Ovary (tissue), 3 donors: ENCODE measurements at regions not wholly inside any gene's neighbourhood (a gene's known extent, or its start where the extent isn't known, plus 50 kb on each side); places are given as distances from the start of the nearest gene placed in this dataset.

Experiments
- EP300 ChIP-seq: sonication (generic); formaldehyde crosslinking; IDR thresholded peaks from one replicate; pipeline ENCODE4 v1.6.1; 2017; ENCODE audit warnings: antibody characterized with exemption
- POLR2A ChIP-seq: fragments of 450-650 bp; IDR thresholded peaks from one replicate; pipeline ENCODE4 v1.6.1; 2017; ENCODE audit warnings: antibody characterized with exemption, mild to moderate bottlenecking, moderate library complexity
- TF ChIP-seq, protein P1 (sequence below), 3 donors: fragments of 450-650 bp in 2 of 3; fragments of 200-600 bp in 1 of 3; IDR thresholded peaks; one replicate each; pipeline versions ENCODE4 v1.5.1 to v1.8.0; 2016 to 2022; ENCODE audit warnings: antibody characterized with exemption in 3 of 3, mild to moderate bottlenecking in 1 of 3
- donor health status: DM: no; HTN: no; CAD: no.

GRCh38 chr3:118272991-118273390 lies 761.7 kb downstream of the IGSF11 start:
- TF ChIP-seq EP300 (no peak), POLR2A (no peak)
- TF ChIP-seq, protein P1, sequence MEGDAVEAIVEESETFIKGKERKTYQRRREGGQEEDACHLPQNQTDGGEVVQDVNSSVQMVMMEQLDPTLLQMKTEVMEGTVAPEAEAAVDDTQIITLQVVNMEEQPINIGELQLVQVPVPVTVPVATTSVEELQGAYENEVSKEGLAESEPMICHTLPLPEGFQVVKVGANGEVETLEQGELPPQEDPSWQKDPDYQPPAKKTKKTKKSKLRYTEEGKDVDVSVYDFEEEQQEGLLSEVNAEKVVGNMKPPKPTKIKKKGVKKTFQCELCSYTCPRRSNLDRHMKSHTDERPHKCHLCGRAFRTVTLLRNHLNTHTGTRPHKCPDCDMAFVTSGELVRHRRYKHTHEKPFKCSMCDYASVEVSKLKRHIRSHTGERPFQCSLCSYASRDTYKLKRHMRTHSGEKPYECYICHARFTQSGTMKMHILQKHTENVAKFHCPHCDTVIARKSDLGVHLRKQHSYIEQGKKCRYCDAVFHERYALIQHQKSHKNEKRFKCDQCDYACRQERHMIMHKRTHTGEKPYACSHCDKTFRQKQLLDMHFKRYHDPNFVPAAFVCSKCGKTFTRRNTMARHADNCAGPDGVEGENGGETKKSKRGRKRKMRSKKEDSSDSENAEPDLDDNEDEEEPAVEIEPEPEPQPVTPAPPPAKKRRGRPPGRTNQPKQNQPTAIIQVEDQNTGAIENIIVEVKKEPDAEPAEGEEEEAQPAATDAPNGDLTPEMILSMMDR (IDR thresholded peaks at IDR 0.05): no peak
